Thyroid gland (tissue), 4 donors: ENCODE measurements at regions not wholly inside any gene's neighbourhood (a gene's known extent, or its start where the extent isn't known, plus 50 kb on each side); places are given as distances from the start of the nearest gene placed in this dataset.

Experiments used
- DNase-seq, 2 donors: peaks; one replicate each; pipeline ENCODE4 v3.0.0-alpha.2; 2019
- H3K27ac ChIP-seq, 3 donors: fragments of 200-600 bp; sonication (generic); 1 replicate in 2 of 3; 2 replicates in 1 of 3; pipeline ENCODE4 v1.5.1; 2016 to 2019; ENCODE audit warnings: mild to moderate bottlenecking in 1 of 3, moderate library complexity in 1 of 3
- H3K27me3 ChIP-seq: fragments of 200-600 bp; sonication (generic); one replicate; pipeline ENCODE4 v1.5.1; 2019
- H3K36me3 ChIP-seq, 2 donors: fragments of 200-600 bp; sonication (generic); one replicate each; pipeline ENCODE4 v1.5.1; 2016 to 2019
- H3K4me1 ChIP-seq, 2 donors: fragments of 200-600 bp; sonication (generic); one replicate each; pipeline ENCODE4 v1.5.1; 2017 to 2019
- H3K4me3 ChIP-seq, 3 donors: fragments of 200-600 bp; sonication (generic); replicated peaks in 1 of 3; 1 replicate in 2 of 3; 2 replicates in 1 of 3; pipeline ENCODE4 v1.5.1; 2016; ENCODE audit warnings: mild to moderate bottlenecking in 1 of 3
- H3K9me3 ChIP-seq: fragments of 200-600 bp; sonication (generic); one replicate; pipeline ENCODE4 v1.5.1; 2017
- POLR2A ChIP-seq, 2 donors: fragments of 450-650 bp; IDR thresholded peaks; one replicate each; pipeline ENCODE4 v1.6.1; 2017; ENCODE audit warnings: antibody characterized with exemption in 2 of 2, mild to moderate bottlenecking in 2 of 2, moderate library complexity in 1 of 2
- WGBS, 2 donors: methylation state at CpG; one replicate each; pipeline ENCODE4 v1.1.5; 2017; 5-methylcytosine and 5-hydroxymethylcytosine counted together
- intact Hi-C: fragments of 100-400 bp; cut with DNase I; formaldehyde crosslinking; loops from one replicate; pipeline ENCODE4 v1.15.1; 2023
- TF ChIP-seq, protein P1 (sequence below), 6 experiments: fragments of 200-600 bp in 3 of 6; fragments of 450-650 bp in 3 of 6; sonication (generic) in 3 of 6; IDR thresholded peaks; one replicate each; pipeline ENCODE4 v1.5.1; 2016 to 2019; ENCODE audit warnings: antibody characterized with exemption in 6 of 6, mild to moderate bottlenecking in 2 of 6, inconsistent platforms in 1 of 6, moderate library complexity in 1 of 6

- intact Hi-C loops = no loop called here
- no peak for DNase-seq
- H3K27me3 ChIP-seq = no peaks in the 10 kb centered on the region
- no peak overlapping the region for H3K4me3 ChIP-seq
- 67 to 88% methylated on average over 2 of the region's 2 CpGs for WGBS, 2 donors
- TF ChIP-seq POLR2A (IDR thresholded peaks at IDR 0.05) = no peak
- TF ChIP-seq, protein P1, sequence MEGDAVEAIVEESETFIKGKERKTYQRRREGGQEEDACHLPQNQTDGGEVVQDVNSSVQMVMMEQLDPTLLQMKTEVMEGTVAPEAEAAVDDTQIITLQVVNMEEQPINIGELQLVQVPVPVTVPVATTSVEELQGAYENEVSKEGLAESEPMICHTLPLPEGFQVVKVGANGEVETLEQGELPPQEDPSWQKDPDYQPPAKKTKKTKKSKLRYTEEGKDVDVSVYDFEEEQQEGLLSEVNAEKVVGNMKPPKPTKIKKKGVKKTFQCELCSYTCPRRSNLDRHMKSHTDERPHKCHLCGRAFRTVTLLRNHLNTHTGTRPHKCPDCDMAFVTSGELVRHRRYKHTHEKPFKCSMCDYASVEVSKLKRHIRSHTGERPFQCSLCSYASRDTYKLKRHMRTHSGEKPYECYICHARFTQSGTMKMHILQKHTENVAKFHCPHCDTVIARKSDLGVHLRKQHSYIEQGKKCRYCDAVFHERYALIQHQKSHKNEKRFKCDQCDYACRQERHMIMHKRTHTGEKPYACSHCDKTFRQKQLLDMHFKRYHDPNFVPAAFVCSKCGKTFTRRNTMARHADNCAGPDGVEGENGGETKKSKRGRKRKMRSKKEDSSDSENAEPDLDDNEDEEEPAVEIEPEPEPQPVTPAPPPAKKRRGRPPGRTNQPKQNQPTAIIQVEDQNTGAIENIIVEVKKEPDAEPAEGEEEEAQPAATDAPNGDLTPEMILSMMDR (IDR thresholded peaks at IDR 0.05) = no peak
- no peaks in the 10 kb centered on the region for H3K9me3 ChIP-seq
- H3K4me1 ChIP-seq = no peaks in the 10 kb centered on the region
- no peak overlapping the region for H3K27ac ChIP-seq
- no peaks in the 10 kb centered on the region for H3K36me3 ChIP-seq
Observed at GRCh38 chr4:72679666-72680065, 110.6 kb upstream of the ADAMTS3 start.

DNA sequence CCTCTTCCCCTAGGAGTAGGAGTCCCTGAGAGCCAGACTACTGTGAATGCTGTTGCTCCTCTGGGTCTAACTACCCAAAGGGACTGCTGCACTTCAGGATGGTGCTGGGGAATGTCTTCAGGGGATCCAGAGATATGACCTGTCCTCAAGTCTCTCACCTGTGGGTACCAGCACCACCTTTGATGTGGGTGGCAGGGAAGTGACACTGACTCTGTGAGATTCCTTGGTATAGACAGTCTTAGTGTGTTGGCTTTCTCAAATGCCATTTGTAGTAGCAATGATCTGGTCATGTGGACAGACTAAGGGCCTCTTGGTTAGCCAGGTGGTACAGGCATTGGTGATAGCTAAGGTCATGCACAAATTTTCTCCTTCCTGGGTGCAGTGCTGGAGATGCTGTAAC, 108.9 kb upstream of the ADAMTS3 start:
- intact Hi-C loops = no loop called here
- no peaks in the 10 kb centered on the region for H3K4me1 ChIP-seq
- no peak overlapping the region for H3K4me3 ChIP-seq
- no peak for TF ChIP-seq POLR2A (IDR thresholded peaks at IDR 0.05)
- TF ChIP-seq, protein P1 (IDR thresholded peaks at IDR 0.05) = no peak
- no peaks in the 10 kb centered on the region for H3K9me3 ChIP-seq
- H3K27me3 ChIP-seq = no peaks in the 10 kb centered on the region
- no peaks in the 10 kb centered on the region for H3K36me3 ChIP-seq
- DNase-seq = no peak
- no peak overlapping the region for H3K27ac ChIP-seq

- DNase-seq = no peak
- intact Hi-C loops = no loop called here
- no peaks in the 10 kb centered on the region for H3K27me3 ChIP-seq
- no peaks in the 10 kb centered on the region for H3K4me1 ChIP-seq
- no peaks in the 10 kb centered on the region for H3K36me3 ChIP-seq
- 86 to 91% methylated on average over 4 of the region's 4 CpGs for WGBS, 2 donors
- no peak overlapping the region for H3K4me3 ChIP-seq
- H3K9me3 ChIP-seq = no peaks in the 10 kb centered on the region
- TF ChIP-seq, protein P1 (IDR thresholded peaks at IDR 0.05) = no peak
- no peak for TF ChIP-seq POLR2A (IDR thresholded peaks at IDR 0.05)
- H3K27ac ChIP-seq = no peak overlapping the region
Observed at GRCh38 chr4:72677265-72677664, 108.2 kb upstream of the ADAMTS3 start.

- 96 to 98% methylated on average over 3 of the region's 3 CpGs for WGBS, 2 donors
- no peaks in the 10 kb centered on the region for H3K36me3 ChIP-seq
- no peaks in the 10 kb centered on the region for H3K4me1 ChIP-seq
- no peak for DNase-seq
- H3K9me3 ChIP-seq = no peaks in the 10 kb centered on the region
- TF ChIP-seq, protein P1 (IDR thresholded peaks at IDR 0.05) = no peak
- no peak for TF ChIP-seq POLR2A (IDR thresholded peaks at IDR 0.05)
- no peak overlapping the region for H3K4me3 ChIP-seq
- no peaks in the 10 kb centered on the region for H3K27me3 ChIP-seq
- no peak overlapping the region for H3K27ac ChIP-seq
- intact Hi-C loops = no loop called here
Observed at GRCh38 chr4:72671980-72672379, 103.0 kb upstream of the ADAMTS3 start.

DNA sequence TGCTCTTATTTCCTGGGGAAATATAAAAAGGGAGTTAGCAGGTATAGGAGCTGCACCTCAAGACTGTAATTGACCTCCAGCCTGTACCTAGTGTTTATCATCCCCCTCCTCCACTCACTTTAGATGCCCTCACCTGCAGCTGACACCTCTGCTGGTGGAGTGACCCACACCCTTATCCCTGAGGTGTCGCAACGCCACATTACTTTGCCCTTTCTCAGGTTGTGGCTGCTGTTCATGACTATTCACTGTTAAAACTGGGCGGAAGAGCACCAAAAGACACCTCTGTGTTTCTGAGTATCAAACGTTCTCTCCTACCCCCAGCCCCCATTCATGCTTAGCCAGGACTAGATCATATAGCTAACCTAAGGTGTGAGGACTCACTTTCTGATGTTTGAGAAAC, 101.5 kb upstream of the ADAMTS3 start:
- Histone ChIP-seq H3K27ac (no peak overlapping the region), H3K4me1 (no peaks in the 10 kb centered on the region), H3K9me3 (no peaks in the 10 kb centered on the region), H3K27me3 (no peaks in the 10 kb centered on the region), H3K4me3 (no peak overlapping the region), H3K36me3 (no peaks in the 10 kb centered on the region)
- WGBS, 2 donors = 86 to 91% methylated on average over 4 of the region's 4 CpGs
- TF ChIP-seq POLR2A (IDR thresholded peaks at IDR 0.05) = no peak
- TF ChIP-seq, protein P1 (IDR thresholded peaks at IDR 0.05) = no peak
- intact Hi-C loops = no loop called here
- no peak for DNase-seq
